ENCODE measurements at regions not wholly inside any gene's neighbourhood (a gene's known extent, or its start where the extent isn't known, plus 50 kb on each side); places are given as distances from the start of the nearest gene placed in this dataset.

GRCh38 chr4:66097218-66097617 lies 426.9 kb upstream of the EPHA5 start:
- no peak for TF ChIP-seq L3MBTL2 (conservative IDR thresholded peaks at IDR 0.05)
- no peak for TF ChIP-seq SUZ12 (IDR thresholded peaks at IDR 0.05)
- no peak for TF ChIP-seq ELF4 (IDR thresholded peaks at IDR 0.05)
- TF ChIP-seq ARNT (IDR thresholded peaks at IDR 0.05), result no peak
- TF ChIP-seq PKNOX1 (IDR thresholded peaks at IDR 0.05), result no peak
